Activated CD4-positive, alpha-beta T cell treated with anti-CD3 and anti-CD28 coated beads, Interleukin-2, Interleukin-6, amounts not matched to agents 100 ng/mL and 50 ng/mL, durations not matched to agents 16 hours and 8 hours (primary cell): ENCODE measurements at regions not wholly inside any gene's neighbourhood (a gene's known extent, or its start where the extent isn't known, plus 50 kb on each side); places are given as distances from the start of the nearest gene placed in this dataset.
"Not testable (repeated sequence)": the region's sequence is repeated elsewhere in the genome, so short reads cannot be mapped to it uniquely, and the experiment has no call there.

Experiments
- DNase-seq: peaks from one replicate; pipeline ENCODE4 v3.0.0-alpha.2; 2020

DNA sequence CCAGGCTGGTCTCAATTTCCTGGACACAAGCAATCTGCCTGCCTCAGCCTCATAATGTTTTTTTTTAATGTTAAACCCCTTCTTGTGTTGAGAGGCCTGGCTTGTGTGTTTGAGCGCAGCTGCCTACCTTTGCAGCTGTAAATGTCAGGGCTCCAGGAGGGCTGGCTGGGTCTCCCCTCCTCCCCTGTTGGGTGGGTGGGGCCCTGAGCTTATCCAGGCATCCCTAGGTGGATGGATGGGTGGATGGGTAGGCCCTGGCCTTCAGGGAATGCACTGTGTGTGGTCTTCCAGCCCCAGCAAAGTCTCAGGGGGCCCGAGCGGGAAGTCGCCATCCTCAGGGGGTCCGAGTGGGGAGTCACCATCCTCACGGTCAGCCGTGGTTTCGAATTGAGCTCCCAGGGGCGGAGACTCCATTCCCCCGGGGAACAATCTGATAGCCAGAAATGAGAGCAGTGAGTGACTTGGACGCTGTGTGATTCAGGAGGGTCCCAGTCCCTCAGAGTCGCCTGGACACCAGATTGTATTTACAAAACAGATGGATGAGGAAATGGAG is 279.4 kb upstream of the PLGLB2 start:
- DNase-seq: not testable (repeated sequence)

DNA sequence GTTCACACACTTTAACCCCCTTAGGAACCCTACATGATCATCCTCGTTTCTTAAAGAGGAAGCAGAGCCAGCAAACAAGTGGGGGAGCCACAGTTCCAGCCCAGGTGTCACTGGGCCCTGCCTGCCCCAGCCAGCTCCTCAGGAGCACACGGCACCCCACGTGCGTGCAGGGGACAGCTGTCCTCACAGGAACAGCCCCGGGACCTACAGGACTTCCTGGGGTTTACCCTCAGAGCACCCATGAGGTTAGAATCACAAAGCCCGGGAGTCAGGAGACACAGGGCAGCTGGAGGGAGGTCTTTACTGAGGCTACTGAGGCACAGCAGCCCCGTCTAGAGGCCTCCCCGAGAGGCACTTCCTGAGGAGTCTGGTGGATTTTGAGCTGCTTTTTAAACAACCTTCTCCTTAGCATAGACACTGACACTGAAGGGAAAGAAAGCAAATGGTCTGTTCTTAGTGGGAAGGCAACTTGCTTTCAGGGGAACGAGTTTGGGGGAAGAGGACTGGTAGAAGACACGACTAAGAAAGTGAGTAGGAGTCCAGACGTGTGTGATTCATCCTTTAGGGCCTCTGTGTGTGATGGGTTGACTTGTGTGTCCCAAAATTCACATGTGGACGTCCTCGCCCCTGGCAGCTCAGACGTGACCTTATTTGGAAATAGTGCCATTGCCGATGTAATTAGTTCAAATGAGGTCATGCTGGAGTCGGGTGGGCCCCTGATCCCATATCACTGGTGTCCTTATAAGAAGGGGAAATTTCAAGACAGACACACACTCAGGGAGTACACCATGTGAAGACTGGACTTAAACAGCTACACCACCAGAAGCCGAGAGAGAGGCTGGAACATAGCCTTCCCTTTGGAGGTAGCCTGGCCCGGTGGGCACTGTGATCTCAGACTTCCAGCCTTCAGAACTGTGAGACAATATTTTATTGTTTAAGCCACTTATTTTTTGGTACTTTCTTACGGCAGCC is 278.4 kb upstream of the PLGLB2 start:
- DNase-seq: peak; percentile 58

DNA sequence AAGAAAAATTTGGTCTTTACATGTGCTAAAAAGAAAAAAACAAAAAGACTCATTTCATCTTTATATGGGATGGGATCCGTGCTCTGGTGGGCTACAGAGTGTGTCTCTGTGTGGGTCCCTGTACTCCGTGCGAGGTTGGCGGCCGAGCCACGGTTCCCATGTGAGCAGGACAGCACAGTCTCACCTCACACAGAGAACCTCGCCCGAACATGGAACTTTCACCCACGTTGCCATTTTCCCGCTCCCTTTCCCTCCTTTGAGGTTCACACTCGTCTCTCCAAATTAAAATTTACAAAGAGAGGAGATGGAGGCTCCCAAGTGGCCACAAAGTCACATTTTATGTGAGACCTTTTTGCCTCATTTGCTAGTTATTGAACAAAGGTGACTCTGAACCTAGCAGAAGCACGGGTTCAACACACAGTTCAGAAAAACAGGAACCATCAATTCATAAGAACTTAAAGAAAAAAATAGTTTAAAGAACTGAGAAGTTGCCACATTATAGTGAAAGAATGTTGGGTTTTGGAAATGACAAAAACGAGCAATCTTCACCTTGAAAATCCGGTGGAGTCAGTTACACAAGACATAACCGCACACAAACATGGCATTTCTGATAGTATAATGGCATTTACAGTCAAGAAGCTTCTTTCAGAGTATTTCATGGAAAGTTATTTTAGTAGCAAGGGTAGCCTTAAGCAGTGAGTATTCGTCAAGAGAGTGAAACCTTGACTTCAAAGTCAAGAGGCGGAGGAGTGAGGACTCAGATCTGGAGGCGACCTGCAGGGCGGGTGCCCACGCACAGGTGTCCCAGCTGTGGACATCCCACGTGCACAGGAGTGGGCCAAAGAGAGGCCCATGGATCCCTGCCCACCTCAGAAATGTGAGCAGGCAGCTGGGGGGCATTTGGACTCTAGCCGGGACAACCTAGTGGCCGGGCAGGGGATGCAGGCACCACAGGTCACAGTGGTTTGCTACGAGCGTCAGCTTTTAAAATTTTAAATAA is 277.2 kb upstream of the PLGLB2 start:
- peak; percentile 69 for DNase-seq

DNA sequence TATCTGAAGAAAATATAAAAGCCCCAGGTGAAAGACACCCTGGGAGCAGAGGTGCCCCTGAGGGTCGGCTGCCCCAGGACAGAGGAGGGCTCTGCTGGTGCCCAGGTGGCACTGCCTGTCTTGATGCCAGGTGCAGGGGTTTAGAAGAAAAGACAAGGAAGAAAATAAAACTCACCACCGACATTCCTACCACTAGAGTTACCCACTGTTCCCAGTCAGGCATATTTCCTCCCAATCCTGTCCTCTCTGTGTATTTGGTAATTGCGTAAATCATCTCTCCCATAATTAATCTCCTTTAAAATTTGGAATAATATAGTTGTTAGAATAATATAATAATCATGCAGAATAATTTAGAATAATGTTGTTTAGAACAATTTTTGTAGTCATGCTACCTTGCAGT is 276.4 kb upstream of the PLGLB2 start:
- DNase-seq: not testable (repeated sequence)

DNA sequence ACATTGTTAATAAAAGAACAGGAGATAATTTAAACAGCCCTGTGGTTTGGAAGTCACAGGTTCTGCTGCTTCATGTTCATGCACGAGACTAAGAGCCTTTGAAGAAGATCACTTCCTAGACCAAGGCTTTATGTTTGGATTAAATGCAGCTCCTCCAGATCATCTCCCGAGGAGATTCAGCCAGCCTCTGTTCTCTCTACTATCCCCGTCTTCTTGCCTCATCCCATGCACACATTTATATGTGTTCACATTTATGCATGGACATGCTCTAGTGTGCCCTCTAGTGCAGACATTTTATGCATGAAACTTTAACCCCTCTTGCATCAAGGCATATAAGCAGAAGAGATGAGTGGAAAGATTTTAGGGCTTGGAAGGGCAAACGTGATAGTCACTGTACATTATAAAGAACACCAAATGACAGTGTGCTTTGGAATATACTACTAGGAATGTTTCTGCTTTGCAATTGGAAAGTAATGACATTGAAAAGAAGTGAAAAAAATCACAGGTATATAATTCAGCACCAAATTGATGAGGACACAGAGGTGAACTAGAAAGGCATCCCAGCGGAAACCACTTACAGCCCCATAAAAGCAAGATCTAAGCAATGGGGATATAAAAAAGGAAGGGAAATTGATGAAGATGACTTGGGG is 271.5 kb upstream of the PLGLB2 start:
- not testable (repeated sequence) for DNase-seq

DNA sequence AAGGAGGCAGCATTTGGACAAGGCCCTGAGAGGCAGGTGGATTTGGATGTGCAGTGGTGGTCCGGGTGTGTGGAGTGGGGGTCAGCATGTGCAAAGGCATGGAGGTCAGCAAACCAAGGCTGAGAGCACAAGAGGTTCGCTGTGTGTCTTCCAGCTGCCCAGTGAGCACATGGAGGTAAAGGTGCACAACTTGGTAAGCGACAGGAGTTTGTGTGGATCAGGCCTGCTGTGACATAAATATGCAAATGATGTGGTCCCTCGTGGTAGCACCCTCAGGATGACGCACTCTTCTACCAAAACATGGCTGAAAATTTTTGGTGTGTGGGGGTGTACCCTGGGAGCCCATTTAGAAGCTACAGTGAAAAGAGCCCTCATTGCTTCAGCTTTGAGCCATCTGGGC is 271.0 kb upstream of the PLGLB2 start:
- DNase-seq: peak; percentile 30

DNA sequence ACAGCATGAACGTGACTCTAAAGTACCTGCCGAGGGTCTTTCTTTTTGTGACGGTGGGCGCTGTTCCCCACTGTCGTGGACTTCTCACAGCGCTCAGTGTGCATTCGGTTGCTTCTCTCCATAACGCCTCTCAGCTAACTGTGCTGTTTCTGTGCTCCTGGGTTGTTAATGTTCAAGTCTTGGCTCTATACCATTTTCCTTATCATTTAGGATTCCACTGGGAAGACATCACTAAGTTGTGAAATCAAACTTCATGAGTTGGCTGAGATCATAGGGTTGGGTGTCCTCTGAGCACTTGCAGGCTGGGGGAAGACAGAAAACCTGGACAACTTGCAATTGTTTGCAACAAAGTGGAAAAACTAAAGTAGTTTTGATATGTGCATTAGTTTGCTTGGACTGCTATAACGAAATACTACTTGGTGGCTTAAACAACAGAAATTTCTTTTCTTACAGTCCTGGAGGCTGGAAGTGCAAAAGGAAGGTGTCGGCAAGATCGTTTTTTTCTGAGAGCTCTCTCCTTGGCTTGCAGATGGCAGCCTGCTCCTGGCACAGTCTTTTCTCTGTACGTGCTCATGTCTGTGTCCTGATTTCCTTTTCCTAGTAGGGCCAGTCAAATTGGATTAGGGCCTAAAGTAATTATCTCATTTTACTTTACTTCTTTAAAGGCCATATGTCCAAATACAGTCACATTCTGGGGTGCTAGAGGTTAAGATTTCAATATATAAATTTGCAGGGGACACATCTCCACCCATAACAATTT is 270.0 kb upstream of the PLGLB2 start:
- DNase-seq: not testable (repeated sequence)

DNA sequence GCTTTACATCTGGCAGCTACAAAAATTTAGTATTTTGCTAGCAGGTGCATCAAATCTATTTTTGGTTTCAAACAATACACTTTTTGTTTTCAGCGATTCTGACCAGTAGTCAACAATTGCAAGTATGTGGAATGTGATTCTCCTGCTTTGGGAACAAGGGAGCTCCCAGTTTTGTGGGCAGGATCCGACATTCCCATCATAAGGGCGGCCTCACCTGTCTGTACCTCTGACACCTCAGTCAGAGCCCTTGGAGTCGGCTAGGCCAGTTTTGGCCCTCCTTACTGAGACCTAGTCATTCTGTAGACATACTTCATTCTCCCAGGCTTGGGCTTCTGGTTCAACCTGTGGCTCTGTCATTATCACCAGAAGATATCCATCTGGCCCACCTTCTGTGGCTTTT is 269.0 kb upstream of the PLGLB2 start:
- not testable (repeated sequence) for DNase-seq

DNA sequence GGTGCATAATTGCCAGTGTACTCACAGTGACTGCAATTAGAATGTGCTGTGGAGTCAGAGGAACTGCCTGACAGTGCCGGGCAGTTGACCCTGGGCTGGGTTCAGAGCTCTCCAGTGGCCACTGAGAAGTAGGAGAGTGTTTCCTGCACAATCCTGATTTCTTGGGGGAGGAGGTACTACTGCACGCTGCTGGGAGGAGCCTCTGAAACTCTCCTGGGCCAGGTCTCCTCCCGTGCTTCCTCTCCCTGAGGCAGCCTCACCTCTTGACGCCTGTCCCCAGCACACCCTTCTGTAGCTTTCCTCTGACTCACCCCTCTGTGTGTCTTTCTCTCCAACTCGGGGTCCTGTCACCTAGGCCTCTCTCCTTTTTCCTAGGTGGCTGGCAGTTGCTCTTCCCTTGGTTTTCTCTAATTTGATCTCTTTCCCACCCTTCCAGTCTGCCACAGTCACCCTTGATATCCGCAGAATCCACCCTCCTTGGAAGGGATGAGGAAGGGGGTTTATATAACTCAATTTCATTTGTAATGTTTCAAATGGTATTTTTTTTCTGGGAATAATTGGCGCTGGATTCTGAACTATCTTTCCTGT is 264.7 kb upstream of the PLGLB2 start:
- not testable (repeated sequence) for DNase-seq

DNA sequence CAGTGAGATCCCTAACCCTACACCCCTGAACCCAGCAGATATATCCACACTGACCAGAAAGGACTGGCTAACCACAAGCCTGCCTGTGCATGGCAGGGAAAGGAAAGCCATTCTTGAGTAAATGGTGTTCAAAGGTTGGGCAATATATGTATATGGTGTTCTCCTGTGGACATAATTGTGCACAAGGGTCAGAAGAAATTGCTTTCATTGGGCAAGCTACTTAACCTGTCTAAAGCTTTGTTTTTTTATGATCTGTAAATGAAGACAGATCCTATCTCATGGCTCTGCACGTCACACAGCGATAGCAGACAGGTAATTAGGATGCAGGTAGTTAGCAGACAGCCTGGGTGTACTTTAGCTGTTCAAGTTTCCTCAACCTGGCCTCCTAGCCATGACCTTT is 263.5 kb upstream of the PLGLB2 start:
- not testable (repeated sequence) for DNase-seq

DNA sequence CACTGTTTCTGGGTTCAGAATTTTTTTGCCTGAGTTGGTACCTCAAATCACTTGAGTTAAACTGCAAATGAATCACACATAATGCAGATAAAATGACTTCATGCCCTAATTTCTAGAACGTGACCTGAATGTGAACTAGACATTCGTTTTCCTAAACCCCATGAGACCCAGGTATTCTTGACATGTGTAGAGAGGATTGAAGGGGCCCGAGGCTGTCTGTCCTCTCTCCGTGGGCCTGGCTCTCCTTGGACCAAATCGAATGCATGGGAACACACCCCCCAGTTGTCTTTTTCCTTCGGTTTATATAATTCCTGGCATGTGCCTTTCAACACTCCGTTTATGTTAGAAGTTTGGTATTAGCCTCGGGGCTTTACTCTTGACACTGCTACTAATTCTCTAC is 262.4 kb upstream of the PLGLB2 start:
- not testable (repeated sequence) for DNase-seq

DNA sequence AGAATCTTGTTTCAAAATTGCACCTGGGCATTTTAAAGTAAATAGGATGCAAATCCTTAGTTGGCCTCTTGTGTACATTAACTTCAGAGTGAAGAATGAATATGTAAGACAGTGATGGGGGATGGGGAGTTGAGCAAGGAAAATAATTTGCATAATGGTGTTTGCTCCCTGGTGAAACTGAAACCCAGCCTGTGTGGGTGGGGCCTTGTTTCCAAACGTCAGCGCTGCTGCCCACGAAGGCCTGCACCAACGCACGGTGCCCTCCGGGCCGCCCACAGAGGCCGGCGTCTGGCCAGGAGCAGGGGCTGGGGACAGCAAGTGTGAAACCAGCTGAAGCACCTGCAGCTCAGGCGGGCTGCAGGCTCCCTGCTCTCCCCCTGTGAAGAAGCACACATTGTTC is 262.0 kb upstream of the PLGLB2 start:
- DNase-seq: peak; percentile 63

DNA sequence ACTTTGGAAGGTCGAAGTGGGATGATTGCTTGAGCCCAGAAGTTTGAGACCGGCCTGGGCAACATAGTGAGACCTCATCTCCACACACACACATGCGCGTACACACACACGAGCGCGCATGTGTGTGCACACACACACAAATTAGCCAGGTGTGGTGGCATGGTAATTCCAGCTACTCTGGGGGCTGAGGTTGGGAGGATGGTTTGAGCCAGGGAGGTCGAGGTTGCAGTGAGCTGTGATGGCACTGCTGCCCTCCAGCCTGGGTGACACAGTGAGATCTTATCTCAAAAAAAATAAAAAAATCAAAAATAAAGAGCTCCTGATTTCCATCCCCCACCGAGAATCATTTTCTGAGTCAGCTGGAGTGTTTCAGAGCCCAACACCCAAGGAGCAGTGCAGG is 261.5 kb upstream of the PLGLB2 start:
- DNase-seq: not testable (repeated sequence)

DNA sequence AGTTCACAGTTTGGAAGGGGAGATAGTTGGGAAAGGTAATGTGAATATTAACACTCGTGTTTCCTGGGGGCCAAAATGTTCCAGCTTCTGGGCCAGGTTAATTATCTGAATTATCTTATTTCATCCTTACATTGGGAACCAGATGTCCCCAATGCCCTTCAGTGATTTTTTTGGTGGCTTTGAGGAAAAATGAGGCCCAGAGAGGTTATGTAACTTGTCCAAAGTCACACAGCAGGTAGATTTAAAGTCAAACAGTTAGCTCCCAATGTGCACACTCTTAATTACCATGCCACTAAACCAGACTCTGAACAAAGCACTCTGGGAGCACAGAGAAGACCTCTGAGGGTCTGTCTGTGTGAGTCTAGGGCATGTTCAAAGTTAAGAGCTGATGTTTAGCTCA is 259.9 kb upstream of the PLGLB2 start:
- DNase-seq: not testable (repeated sequence)

DNA sequence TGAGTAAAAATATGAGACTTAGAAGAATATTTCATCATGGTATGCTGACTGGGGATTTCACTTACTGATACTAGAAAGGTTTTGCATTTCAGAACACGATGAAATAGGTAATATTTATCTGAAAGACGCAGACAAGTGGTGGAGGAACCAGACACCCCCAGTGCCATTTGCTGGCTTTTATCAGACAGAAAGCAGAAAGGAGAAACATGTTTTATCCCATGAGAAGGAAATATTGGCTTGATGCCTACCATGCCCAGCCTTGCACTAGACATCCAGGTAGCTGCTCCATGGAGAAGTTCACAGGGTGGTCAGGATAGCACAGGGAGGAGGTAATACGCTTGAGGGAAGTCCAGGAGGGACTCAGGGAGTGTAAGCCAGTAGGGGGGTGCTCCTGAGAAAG is 258.9 kb upstream of the PLGLB2 start:
- DNase-seq: not testable (repeated sequence)

DNA sequence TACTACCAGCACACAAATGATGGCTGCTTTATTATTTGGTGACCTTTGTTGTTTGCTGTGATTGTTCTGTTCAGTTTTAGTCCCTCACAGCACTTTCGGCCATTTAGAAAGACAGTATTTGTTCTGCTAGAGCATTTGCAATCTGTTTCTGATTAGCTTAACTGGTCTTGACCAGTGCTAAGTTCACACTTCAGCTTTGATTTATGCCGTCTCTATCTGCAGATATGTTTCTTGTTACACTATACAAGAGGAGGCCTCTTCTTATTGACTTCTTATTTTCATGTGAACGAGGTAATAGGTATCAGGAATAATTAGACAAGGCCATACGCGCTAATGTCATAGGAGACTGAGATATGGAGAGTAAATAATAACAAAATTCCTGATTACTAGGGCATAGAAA is 253.0 kb upstream of the PLGLB2 start:
- DNase-seq: not testable (repeated sequence)

DNA sequence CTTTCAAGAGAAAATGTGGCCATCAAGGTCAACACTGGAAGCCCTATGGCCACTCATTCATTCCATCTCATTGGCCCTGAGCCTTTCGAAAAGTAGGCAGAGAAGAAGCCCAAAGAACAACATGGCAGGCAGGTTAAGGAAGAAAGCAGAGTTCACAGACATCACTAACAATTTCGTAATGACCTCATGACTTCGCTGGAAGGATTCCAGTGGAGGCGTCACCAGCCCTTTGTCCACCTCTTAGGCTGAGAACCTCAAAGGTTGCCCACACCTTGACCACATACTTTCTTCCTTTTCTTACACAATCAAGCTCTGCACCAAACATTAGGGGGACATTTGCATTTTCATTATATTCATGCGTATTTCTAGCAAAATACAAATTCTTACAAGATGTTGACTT is 252.4 kb upstream of the PLGLB2 start:
- DNase-seq: not testable (repeated sequence)

DNA sequence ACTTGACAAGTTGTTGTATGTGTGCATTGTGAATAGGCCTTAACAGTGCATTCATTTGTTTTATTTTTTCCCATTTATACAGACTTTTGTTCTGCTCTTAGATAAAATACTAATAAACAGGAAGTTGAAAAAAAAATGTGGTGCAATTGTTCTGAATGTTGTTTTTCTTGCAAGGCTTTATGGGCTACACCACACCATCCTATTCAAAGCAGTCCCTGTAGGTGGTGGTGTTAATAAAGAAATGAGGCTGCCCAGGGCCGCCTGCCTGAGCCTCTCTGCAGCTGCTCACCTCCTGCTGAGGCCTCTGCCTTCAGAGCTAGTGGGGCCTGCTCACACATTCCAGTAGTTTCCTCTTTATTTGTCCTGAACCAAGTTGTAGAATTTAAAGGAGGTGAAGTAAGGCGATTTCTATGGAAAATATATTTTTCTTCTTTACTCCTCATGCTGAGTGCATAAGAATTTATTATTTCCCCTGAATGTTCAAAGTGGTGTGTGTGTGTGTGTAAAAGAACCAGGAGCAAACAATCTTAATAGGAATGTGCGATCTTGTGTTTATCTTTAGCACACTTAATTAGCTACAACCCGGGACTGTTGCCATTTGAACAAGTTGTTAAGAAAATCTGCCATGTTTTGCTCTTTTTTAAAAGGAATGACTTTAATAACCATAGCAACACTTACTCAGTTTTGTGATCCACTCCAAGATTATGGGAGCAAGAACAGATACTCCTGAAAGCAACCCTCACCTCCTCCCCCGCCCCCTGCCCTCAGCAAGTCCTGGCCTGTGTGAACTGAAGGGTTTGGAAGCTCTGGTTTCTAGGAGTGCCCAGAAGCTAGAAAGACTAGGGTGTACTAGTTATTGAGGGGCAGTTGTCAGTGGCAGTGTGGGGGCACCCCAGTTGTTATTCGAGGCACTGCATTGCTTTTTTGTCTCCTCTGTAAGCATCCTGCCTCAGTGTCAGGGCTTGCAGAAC is 251.6 kb upstream of the PLGLB2 start:
- DNase-seq: peak; percentile 47

DNA sequence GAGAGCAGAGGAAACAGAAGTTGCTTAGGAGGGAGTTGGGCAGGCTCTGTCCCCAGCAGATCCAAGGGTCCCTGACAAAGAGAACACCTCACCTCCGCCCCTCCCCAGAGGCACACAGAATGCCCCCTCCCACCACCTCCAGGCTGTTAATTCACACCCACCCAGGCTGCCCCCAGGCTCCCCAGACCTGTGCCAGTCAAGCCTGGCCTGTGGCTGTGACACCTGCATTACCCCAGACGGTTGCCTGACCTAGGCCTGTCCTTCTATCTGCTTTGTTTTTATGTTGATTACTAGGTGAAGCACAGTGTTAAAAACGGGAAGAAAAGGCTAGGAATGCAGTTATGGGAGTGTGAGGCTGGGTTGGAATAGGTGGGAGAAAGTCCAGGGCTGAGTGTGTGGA is 250.8 kb upstream of the PLGLB2 start:
- not testable (repeated sequence) for DNase-seq

DNA sequence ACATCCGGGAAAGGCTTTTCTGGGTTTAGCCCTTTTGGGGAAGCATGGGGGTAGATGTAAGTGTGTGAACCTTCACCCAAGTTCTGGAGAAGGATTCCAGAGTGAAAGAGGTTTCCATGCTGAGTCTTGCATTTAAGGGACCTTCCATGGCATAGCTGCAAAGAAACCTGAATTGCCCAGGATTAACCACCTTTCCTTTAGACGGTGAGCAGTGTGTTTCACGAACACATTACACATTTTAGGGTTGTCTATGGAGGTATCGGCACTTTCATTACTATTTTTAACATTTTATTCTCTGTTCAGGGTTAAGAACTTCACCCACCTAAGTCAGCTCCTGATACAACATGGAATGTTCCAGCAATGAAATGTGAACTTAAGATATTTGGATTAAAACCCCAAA is 250.2 kb upstream of the PLGLB2 start:
- not testable (repeated sequence) for DNase-seq
